HL-60 (cell line): ENCODE measurements at regions not wholly inside any gene's neighbourhood (a gene's known extent, or its start where the extent isn't known, plus 50 kb on each side); places are given as distances from the start of the nearest gene placed in this dataset.

ENCODE experiments used
- DNase-seq, 2 experiments: peaks; one replicate each; pipeline ENCODE4 v3.0.0-alpha.2; 2010 to 2020; ENCODE audit warnings: low read depth in 1 of 2, low spot score in 1 of 2
- H3K27ac ChIP-seq: fragments of 250-450 bp; sonication (Bioruptor Pico); replicated peaks from 2 replicates; pipeline ENCODE4 v1.5.1; 2020; ENCODE audit warnings: mild to moderate bottlenecking, moderate library complexity
- H3K27me3 ChIP-seq: fragments of 250-450 bp; sonication (Bioruptor Pico); 2 replicates; pipeline ENCODE4 v1.5.1; 2021; ENCODE audit warnings: mild to moderate bottlenecking, moderate library complexity; ENCODE audit not compliant: insufficient read depth, poor library complexity, severe bottlenecking
- H3K4me3 ChIP-seq: replicated peaks from 2 replicates; pipeline ENCODE4 v1.5.1; 2011; ENCODE audit warnings: mild to moderate bottlenecking, control low read depth, low read length; ENCODE audit not compliant: insufficient read depth
- CTCF ChIP-seq: IDR thresholded peaks from one replicate; pipeline ENCODE4 v1.5.1; 2011; ENCODE audit warnings: low read length, control low read depth, inconsistent platforms; ENCODE audit not compliant: insufficient read depth
- GABPA ChIP-seq: IDR thresholded peaks from 2 replicates; pipeline ENCODE4 v1.6.1; 2012; ENCODE audit warnings: low read depth
- POLR2AphosphoS5 ChIP-seq: IDR thresholded peaks from 2 replicates; pipeline ENCODE4 v1.6.1; 2012; ENCODE audit warnings: low read depth
- REST ChIP-seq: IDR thresholded peaks from 2 replicates; pipeline ENCODE4 v1.6.1; 2012; ENCODE audit warnings: low read depth; ENCODE audit not compliant: insufficient replicate concordance
- SPI1 ChIP-seq: IDR thresholded peaks from 2 replicates; pipeline ENCODE4 v1.6.1; 2012; ENCODE audit warnings: low read depth, mild to moderate bottlenecking, borderline replicate concordance

- Histone ChIP-seq H3K27me3 (no peaks in the 10 kb centered on the region), H3K4me3 (no peak overlapping the region), H3K27ac (no peak overlapping the region)
- no peak for TF ChIP-seq GABPA
- no peak for TF ChIP-seq SPI1
- TF ChIP-seq REST = no peak
- TF ChIP-seq POLR2AphosphoS5 = no peak
- TF ChIP-seq CTCF = no peak
- no peak for DNase-seq
These were observed 2595.3 kb downstream of the ARAP2 start for GRCh38 chr4:33649015-33649414.

- no peak for TF ChIP-seq REST
- TF ChIP-seq CTCF = no peak
- TF ChIP-seq SPI1 = no peak
- no peak for TF ChIP-seq POLR2AphosphoS5
- no peak for TF ChIP-seq GABPA
- no peak overlapping the region for H3K4me3 ChIP-seq
- H3K27me3 ChIP-seq = no peaks in the 10 kb centered on the region
- H3K27ac ChIP-seq = no peak overlapping the region
- no peak for DNase-seq
These were observed 2594.8 kb downstream of the ARAP2 start for GRCh38 chr4:33649471-33649870.

GRCh38 chr4:33650036-33650435 is 2594.3 kb downstream of the ARAP2 start:
- DNase-seq = no peak
- Histone ChIP-seq H3K27ac (no peak overlapping the region), H3K27me3 (no peaks in the 10 kb centered on the region), H3K4me3 (no peak overlapping the region)
- TF ChIP-seq CTCF (no peak), REST (no peak), POLR2AphosphoS5 (no peak), GABPA (no peak), SPI1 (no peak)
